ENCODE measurements at regions not wholly inside any gene's neighbourhood (a gene's known extent, or its start where the extent isn't known, plus 50 kb on each side); places are given as distances from the start of the nearest gene placed in this dataset.

- TF ChIP-seq POLR2A (IDR thresholded peaks at IDR 0.05) (no peak), CTCF (IDR thresholded peaks at IDR 0.05) (no peak)
These were observed 212.1 kb upstream of the COPS8 start for GRCh38 chr2:236873636-236874035.
